OCI-LY7 (cell line): ENCODE measurements at regions not wholly inside any gene's neighbourhood (a gene's known extent, or its start where the extent isn't known, plus 50 kb on each side); places are given as distances from the start of the nearest gene placed in this dataset.
"Not testable (repeated sequence)": the region's sequence is repeated elsewhere in the genome, so short reads cannot be mapped to it uniquely, and the experiment has no call there.

Experiments used
- BruUV-seq: library from RNA; stranded (reverse); fragments of 400-500 nt; replicated peaks from 2 replicates; lab custom pipeline; 2021; lab: Mats Ljungman, UMichigan
- CTCF ChIA-PET: fragments of 300-600 bp; sonication (Branson Sonifier 250); formaldehyde crosslinking; loops from one replicate; lab custom pipeline; 2022; ENCODE audit warnings: antibody characterized with exemption; ENCODE audit not compliant: unreplicated experiment; lab: Charles Lee
- POLR2A ChIA-PET: fragments of 300-600 bp; sonication (Branson Sonifier 250); formaldehyde crosslinking; loops from one replicate; lab custom pipeline; 2022; ENCODE audit warnings: antibody characterized with exemption; lab: Charles Lee
- DNase-seq: peaks from one replicate; pipeline ENCODE4 v3.0.0-alpha.2; 2015; ENCODE audit warnings: low spot score
- H2AFZ ChIP-seq: fragments of 200-600 bp; sonication (generic), shearing (Covaris generic); 2 replicates; pipeline ENCODE4 v1.6.1; 2014; ENCODE audit warnings: mild to moderate bottlenecking, antibody characterized with exemption, low read length, moderate library complexity
- H3K27ac ChIP-seq: fragments of 200-600 bp; sonication (generic); 2 replicates; pipeline ENCODE4 v1.5.1; 2014; ENCODE audit warnings: mixed run types, low read depth, mild to moderate bottlenecking, moderate library complexity, low read length, inconsistent platforms; ENCODE audit not compliant: poor library complexity, severe bottlenecking
- H3K36me3 ChIP-seq: fragments of 200-600 bp; sonication (generic); 2 replicates; pipeline ENCODE4 v1.6.1; 2014; ENCODE audit warnings: mild to moderate bottlenecking, antibody characterized with exemption, low read length, moderate library complexity, mixed read lengths; ENCODE audit not compliant: insufficient read depth
- H3K4me1 ChIP-seq: fragments of 200-600 bp; sonication (generic); 2 replicates; pipeline ENCODE4 v1.5.1; 2014; ENCODE audit warnings: mild to moderate bottlenecking, low read length; ENCODE audit not compliant: insufficient read depth, poor library complexity, severe bottlenecking
- H3K4me2 ChIP-seq: fragments of 200-600 bp; sonication (generic); 2 replicates; pipeline ENCODE4 v1.6.1; 2014; ENCODE audit warnings: mild to moderate bottlenecking, low read length
- H3K4me3 ChIP-seq: fragments of 200-600 bp; sonication (generic); 2 replicates; pipeline ENCODE4 v1.5.1; 2014; ENCODE audit warnings: mild to moderate bottlenecking, low read depth, low read length; ENCODE audit not compliant: poor library complexity, severe bottlenecking
- H3K79me2 ChIP-seq: fragments of 200-600 bp; sonication (generic); 2 replicates; pipeline ENCODE4 v1.6.1; 2016; ENCODE audit warnings: low read depth, mild to moderate bottlenecking, low read length, moderate library complexity, mixed read lengths; ENCODE audit not compliant: insufficient read depth
- H3K9me2 ChIP-seq: fragments of 200-600 bp; sonication (generic); 2 replicates; pipeline ENCODE4 v1.6.1; 2016; ENCODE audit warnings: mild to moderate bottlenecking, low read length, mixed read lengths; ENCODE audit not compliant: insufficient read depth
- H3K9me3 ChIP-seq: fragments of 200-600 bp; sonication (generic); 2 replicates; pipeline ENCODE4 v1.6.1; 2014; ENCODE audit warnings: mild to moderate bottlenecking, mixed run types, low read length, mixed read lengths
- H4K20me1 ChIP-seq: fragments of 200-600 bp; sonication (generic); 2 replicates; pipeline ENCODE4 v1.6.1; 2014; ENCODE audit warnings: mild to moderate bottlenecking, antibody characterized with exemption, low read length, moderate library complexity, mixed read lengths; ENCODE audit not compliant: insufficient read depth
- EZH2phosphoT487 ChIP-seq: fragments of 200-600 bp; sonication (generic); IDR thresholded peaks from 2 replicates; pipeline ENCODE4 v1.6.1; 2018; ENCODE audit warnings: low read depth, borderline replicate concordance, mild to moderate bottlenecking, mixed run types, antibody characterized with exemption, low read length, moderate library complexity, mixed read lengths
- intact Hi-C: fragments of 100-400 bp; cut with micrococcal nuclease; formaldehyde crosslinking; loops from one replicate; pipeline ENCODE4 v1.10.0; 2022; ENCODE audit not compliant: unreplicated experiment
- TF ChIP-seq, protein P1 (sequence below): fragments of 200-600 bp; sonication (generic); conservative IDR thresholded peaks from 2 replicates; pipeline ENCODE4 v1.5.1; 2014; ENCODE audit warnings: mild to moderate bottlenecking, antibody characterized with exemption, low read length, moderate library complexity, mixed read lengths

DNA sequence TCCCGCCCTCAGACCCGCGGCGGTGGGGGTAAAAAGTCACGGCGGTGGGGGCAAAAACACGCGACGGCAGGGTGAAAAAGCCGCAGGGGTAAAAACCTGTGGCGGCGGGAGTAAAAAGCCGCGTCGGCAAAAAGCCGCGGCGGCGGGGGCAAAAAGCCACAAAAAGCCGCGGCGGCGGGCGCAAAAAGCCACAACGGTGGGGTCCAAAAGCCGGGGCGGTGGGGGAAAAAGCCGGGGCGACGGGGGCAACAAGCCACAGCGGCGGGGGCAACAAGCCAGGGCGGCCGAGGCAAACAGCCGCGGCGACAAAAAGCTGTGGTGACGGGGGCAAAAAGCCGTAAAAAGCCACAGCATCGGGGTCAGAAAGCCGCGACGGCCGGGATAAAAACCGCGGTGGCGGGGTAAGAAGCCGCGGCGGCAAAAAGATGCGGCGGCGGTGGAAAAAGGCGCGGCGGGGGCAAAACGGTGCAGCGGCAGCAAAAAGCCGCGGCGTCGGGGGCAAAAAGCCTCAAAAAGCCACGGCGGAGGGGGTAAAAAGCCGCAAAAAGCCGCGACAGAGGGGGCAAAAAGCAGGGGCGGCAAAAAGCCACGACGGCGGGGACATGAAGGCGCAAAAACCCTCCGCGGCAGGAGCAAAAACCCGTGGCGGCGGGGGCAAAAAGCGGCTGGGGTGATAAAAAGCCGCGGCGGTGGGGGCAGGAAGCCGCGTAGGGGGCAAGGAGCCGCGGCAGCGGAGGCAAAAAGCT lies 168.3 kb upstream of the TP53TG3D start:
- H3K79me2 ChIP-seq, intact Hi-C loops, H3K9me2 ChIP-seq, H3K9me3 ChIP-seq, CTCF ChIA-PET, H3K4me2 ChIP-seq, H3K27ac ChIP-seq, H3K4me3 ChIP-seq, BruUV-seq, H3K4me1 ChIP-seq, POLR2A ChIA-PET, H2AFZ ChIP-seq, DNase-seq, H4K20me1 ChIP-seq, H3K36me3 ChIP-seq: not testable (repeated sequence)

DNA sequence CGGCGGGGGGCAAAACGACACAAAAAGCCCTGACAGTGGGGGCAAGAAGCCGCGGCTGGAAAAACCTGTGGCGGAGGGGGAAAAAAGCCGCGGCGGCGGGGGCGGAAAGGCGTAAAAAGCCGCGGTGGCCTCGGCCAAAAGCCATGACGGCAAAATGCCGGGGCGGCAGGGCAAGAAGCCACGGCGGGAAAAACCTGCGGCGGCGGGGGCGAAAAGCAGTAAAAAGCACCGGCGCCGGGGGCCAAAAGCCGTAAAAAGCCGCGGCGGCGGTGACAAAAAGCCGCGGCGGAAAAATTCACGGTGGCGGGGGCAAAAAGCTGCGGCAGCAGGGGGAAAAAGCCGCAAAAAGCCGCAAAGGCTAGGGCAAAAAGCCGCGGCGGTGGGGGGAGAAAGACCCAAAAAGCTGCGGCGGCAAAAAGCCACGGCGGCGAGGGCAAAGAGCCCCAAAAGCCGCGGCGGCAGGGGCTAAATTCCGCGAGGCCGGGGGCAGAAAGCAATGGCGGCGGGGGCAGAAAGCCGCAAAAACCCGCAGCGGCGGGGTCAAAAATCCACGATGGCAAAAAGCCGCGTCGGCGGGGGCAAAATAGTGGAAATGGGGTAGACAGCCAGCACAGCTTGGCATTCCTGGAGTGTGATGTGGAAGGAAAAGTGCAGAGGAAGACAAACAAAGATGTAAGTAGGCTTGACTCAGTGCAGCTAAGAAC lies 167.5 kb upstream of the TP53TG3D start:
- intact Hi-C loops, BruUV-seq, H3K9me3 ChIP-seq, H3K4me2 ChIP-seq, H3K4me1 ChIP-seq, DNase-seq, H3K4me3 ChIP-seq, CTCF ChIA-PET, H2AFZ ChIP-seq, H3K27ac ChIP-seq, H4K20me1 ChIP-seq, H3K9me2 ChIP-seq, H3K79me2 ChIP-seq, H3K36me3 ChIP-seq, POLR2A ChIA-PET: not testable (repeated sequence)

DNA sequence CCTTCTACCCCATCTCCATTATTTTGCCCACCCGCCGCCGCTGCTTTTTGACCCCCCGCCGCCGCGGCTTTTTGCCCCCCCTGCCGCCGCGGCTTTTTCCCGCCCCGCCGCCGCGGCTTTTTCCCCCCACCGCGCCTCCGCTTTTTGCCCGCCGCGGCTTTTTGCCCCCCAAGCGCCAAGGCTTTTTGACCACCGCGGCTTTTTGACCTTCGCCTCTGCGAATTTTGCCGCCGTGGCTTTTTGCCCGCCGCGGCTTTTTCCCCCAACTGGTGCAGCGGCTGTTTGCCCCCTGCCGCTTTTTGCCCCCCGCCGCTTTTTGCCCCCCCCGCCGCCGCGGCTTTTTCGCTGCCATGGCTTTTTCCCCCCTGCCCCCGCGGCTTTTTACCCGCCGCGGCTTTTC lies 137.5 kb upstream of the TP53TG3D start:
- DNase-seq, H2AFZ ChIP-seq, H3K4me1 ChIP-seq, POLR2A ChIA-PET, intact Hi-C loops, H3K36me3 ChIP-seq, H3K9me3 ChIP-seq, H3K79me2 ChIP-seq, H4K20me1 ChIP-seq, H3K27ac ChIP-seq, CTCF ChIA-PET, H3K4me3 ChIP-seq, H3K9me2 ChIP-seq, BruUV-seq, H3K4me2 ChIP-seq: not testable (repeated sequence)

DNA sequence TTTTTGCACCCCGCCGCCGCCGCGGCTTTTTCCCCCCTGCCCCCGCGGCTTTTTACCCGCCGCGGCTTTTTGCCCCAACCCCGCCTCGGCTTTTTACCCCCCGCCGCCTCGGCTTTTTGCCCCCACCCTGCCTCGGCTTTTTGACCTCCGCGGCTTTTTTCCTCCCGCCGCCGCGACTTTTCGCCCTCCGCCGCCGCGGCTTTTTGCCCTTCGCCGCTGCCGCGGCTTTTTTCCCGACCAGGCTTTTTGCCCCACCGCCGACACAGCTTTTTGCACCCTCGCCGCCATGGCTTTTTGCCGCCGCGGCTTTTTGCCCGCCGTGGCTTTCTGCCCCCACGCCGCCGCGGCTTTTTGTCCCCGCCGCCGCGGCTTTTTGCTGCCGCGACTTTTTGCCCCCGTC lies 137.0 kb upstream of the TP53TG3D start:
- H3K4me1 ChIP-seq = no peaks in the 10 kb centered on the region
- H3K27ac ChIP-seq = no peak overlapping the region
- ChIA-PET CTCF (no interaction called here), POLR2A (no interaction called here)
- H3K36me3 ChIP-seq = no peaks in the 10 kb centered on the region
- intact Hi-C loops = no loop called here
- H3K4me2 ChIP-seq = no peak overlapping the region
- no peaks in the 10 kb centered on the region for H3K9me2 ChIP-seq
- no TSS peak for BruUV-seq
- no peaks in the 10 kb centered on the region for H3K9me3 ChIP-seq
- H4K20me1 ChIP-seq = no peaks in the 10 kb centered on the region
- DNase-seq = no peak
- H3K79me2 ChIP-seq = no peaks in the 10 kb centered on the region
- TF ChIP-seq, protein P1, sequence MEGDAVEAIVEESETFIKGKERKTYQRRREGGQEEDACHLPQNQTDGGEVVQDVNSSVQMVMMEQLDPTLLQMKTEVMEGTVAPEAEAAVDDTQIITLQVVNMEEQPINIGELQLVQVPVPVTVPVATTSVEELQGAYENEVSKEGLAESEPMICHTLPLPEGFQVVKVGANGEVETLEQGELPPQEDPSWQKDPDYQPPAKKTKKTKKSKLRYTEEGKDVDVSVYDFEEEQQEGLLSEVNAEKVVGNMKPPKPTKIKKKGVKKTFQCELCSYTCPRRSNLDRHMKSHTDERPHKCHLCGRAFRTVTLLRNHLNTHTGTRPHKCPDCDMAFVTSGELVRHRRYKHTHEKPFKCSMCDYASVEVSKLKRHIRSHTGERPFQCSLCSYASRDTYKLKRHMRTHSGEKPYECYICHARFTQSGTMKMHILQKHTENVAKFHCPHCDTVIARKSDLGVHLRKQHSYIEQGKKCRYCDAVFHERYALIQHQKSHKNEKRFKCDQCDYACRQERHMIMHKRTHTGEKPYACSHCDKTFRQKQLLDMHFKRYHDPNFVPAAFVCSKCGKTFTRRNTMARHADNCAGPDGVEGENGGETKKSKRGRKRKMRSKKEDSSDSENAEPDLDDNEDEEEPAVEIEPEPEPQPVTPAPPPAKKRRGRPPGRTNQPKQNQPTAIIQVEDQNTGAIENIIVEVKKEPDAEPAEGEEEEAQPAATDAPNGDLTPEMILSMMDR = no peak
- TF ChIP-seq EZH2phosphoT487 = no peak
- no peak overlapping the region for H3K4me3 ChIP-seq
- H2AFZ ChIP-seq = no peak overlapping the region

DNA sequence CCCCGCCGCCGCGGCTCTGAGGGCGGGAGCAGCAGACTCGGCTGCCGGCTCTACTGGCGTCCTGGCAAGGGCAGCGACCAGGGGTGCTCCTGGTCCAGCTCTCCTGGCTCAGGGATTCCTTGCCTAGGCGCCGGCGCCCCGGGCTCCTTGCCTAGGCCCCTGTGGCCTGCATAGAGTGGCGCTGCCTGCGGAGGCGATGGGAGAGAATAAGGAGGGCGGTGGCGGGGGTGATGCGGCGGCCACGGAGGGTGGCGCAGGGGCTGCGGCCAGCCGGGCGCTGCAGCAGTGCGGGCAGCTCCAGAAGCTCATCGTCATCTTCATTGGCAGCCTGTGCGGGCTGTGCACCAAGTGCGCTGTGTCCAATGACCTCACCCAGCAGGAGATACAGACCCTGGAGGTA lies 136.6 kb upstream of the TP53TG3D start:
- BruUV-seq, H3K79me2 ChIP-seq, H3K9me3 ChIP-seq, POLR2A ChIA-PET, H3K36me3 ChIP-seq, H3K4me3 ChIP-seq, H3K9me2 ChIP-seq, DNase-seq, H4K20me1 ChIP-seq, intact Hi-C loops, H3K4me2 ChIP-seq, H3K4me1 ChIP-seq, H3K27ac ChIP-seq, H2AFZ ChIP-seq, CTCF ChIA-PET: not testable (repeated sequence)
